Spinal cord (tissue), 9 donors: ENCODE measurements at regions not wholly inside any gene's neighbourhood (a gene's known extent, or its start where the extent isn't known, plus 50 kb on each side); places are given as distances from the start of the nearest gene placed in this dataset.
A peak's percentile ranks its signal among the peaks of the same experiment; 100 is the strongest.
"Not testable (repeated sequence)": the region's sequence is repeated elsewhere in the genome, so short reads cannot be mapped to it uniquely, and the experiment has no call there.

Experiments
- DNase-seq, 6 donors: peaks; one replicate each; pipeline versions ENCODE4 v3.0.0 to v3.0.0-alpha.2; 2013 to 2015; ENCODE audit warnings: low spot score in 6 of 6, low read depth in 4 of 6
- H3K27ac ChIP-seq: one replicate; pipeline ENCODE4 v1.5.1; 2013; ENCODE audit warnings: low read depth, low read length, control low read depth
- H3K27me3 ChIP-seq: one replicate; pipeline ENCODE4 v1.6.1; 2013; ENCODE audit warnings: low read length; ENCODE audit not compliant: control insufficient read depth, insufficient read depth
- H3K36me3 ChIP-seq: one replicate; pipeline ENCODE4 v1.6.1; 2013; ENCODE audit warnings: low read length; ENCODE audit not compliant: control insufficient read depth, insufficient read depth
- H3K4me1 ChIP-seq: one replicate; pipeline ENCODE4 v1.6.1; 2013; ENCODE audit warnings: low read length; ENCODE audit not compliant: control insufficient read depth, insufficient read depth
- H3K4me3 ChIP-seq: one replicate; pipeline ENCODE4 v1.5.1; 2013; ENCODE audit warnings: low read depth, low read length, control low read depth
- H3K9me3 ChIP-seq: one replicate; pipeline ENCODE4 v1.6.1; 2013; ENCODE audit warnings: low read length; ENCODE audit not compliant: control insufficient read depth, insufficient read depth
- WGBS: methylation state at CpG from one replicate; pipeline ENCODE4 v1.1.5; 2013; ENCODE audit warnings: missing lambda C conversion rate; ENCODE audit not compliant: insufficient coverage; 5-methylcytosine and 5-hydroxymethylcytosine counted together
- donor health status: healthy.

GRCh38 chr20:56920041-56920440 is 290.9 kb downstream of the TFAP2C start:
- not testable (repeated sequence) for DNase-seq, H3K9me3 ChIP-seq, H3K36me3 ChIP-seq, H3K4me1 ChIP-seq, H3K27ac ChIP-seq, H3K4me3 ChIP-seq
- H3K27me3 ChIP-seq: peaks cover 38% of the 10 kb centered on the region
- WGBS: no CpG with 5 or more reads among the region's 4 CpGs

DNA sequence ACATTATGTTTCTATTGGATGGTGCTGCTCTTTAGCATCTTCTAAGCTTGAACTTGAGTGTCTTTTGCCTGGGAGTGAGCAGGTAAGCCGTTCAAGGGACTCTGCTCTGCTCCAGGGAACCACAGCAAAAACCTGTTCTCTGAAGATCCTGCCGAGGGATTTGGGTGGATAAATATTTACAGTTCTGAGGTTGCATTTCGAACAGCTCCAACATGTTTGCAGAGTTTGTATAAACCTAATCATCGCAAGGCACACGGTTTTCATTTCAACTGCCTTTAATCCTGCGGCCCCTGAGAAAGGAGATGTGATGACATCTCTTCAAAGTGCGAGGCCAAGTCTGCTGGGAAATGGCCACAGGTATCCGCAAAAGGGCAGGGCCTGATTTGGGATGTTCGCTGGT is 293.4 kb downstream of the TFAP2C start:
- Histone ChIP-seq H3K27me3 (peaks cover 59% of the 10 kb centered on the region), H3K36me3 (no peaks in the 10 kb centered on the region), H3K4me1 (peaks cover 14% of the 10 kb centered on the region), H3K4me3 (no peak overlapping the region), H3K27ac (no peak overlapping the region), H3K9me3 (no peaks in the 10 kb centered on the region)
- DNase-seq: no peak
- 78% methylated on average over 7 of the region's 9 CpGs for WGBS

GRCh38 chr20:56924292-56925081 is 295.4 kb downstream of the TFAP2C start:
- Histone ChIP-seq H3K27me3 (peaks cover 74% of the 10 kb centered on the region), H3K4me3 (no peak overlapping the region), H3K36me3 (no peaks in the 10 kb centered on the region), H3K4me1 (peaks cover 14% of the 10 kb centered on the region), H3K9me3 (no peaks in the 10 kb centered on the region), H3K27ac (no peak overlapping the region)
- WGBS: 8% methylated on average over 23 of the region's 34 CpGs
- peak in 2 of 6 donors; percentile 13 to 53 for DNase-seq

DNA sequence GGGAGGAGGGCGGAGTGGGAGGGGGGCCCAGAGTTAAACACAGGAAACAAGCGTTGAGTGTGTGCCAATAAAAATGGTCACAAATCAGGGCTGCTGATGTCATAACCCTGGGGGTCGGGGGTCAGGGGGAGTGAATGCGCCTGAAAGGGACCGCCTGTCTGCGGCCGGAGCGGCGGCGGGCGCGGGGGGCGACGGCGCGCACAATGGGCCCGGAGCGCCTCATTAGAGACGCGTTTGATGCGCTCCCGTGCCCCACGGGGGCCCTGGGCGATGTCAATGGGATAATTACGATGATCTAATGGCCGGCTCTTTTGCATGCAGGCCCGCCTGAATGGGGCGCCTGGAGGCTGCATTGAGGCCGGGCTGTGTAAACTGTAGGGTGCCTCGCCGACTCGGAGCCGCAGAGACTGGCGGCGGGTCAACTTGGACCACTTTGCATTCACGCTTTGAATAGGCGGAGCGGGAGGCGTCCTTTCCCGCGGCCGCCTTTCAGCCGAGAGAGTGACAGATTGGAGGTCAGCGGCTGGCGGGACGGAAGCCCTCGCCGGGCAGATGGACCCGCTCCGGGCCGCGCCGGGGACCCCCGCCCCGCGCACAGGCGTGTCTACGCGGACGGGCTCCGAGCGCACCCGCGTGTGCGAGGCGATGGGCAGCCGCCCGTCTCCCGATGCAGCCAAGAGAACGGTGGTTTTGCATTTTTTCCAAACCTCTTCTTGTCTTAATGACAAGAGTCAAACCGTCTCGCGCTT is 296.1 kb downstream of the TFAP2C start:
- DNase-seq: peak in 3 of 6 donors; percentile 15 to 90 (median 87)
- Histone ChIP-seq H3K27ac (no peak overlapping the region), H3K4me3 (peak overlapping the region; percentile 35), H3K4me1 (peaks cover 14% of the 10 kb centered on the region), H3K27me3 (peaks cover 82% of the 10 kb centered on the region), H3K36me3 (no peaks in the 10 kb centered on the region), H3K9me3 (no peaks in the 10 kb centered on the region)
- under 1% methylated on average over 70 of the region's 73 CpGs for WGBS

- H3K27me3 ChIP-seq: peaks cover 87% of the 10 kb centered on the region
- no peaks in the 10 kb centered on the region for H3K36me3 ChIP-seq
- no CpG with 5 or more reads among the region's 17 CpGs for WGBS
- peak in 1 of 6 donors; percentile 69 for DNase-seq
- H3K27ac ChIP-seq: no peak overlapping the region
- peak overlapping the region; percentile 7 for H3K4me3 ChIP-seq
- H3K4me1 ChIP-seq: peaks cover 14% of the 10 kb centered on the region
- H3K9me3 ChIP-seq: no peaks in the 10 kb centered on the region
Measured at GRCh38 chr20:56925831-56926170, 296.7 kb downstream of the TFAP2C start.

GRCh38 chr20:56926501-56926900 is 297.4 kb downstream of the TFAP2C start:
- H3K27ac ChIP-seq: no peak overlapping the region
- H3K27me3 ChIP-seq: peaks cover 88% of the 10 kb centered on the region
- no peak for DNase-seq
- H3K36me3 ChIP-seq: no peaks in the 10 kb centered on the region
- H3K4me3 ChIP-seq: no peak overlapping the region
- H3K4me1 ChIP-seq: peaks cover 14% of the 10 kb centered on the region
- H3K9me3 ChIP-seq: no peaks in the 10 kb centered on the region
- whole genome bisulfite sequencing: no CpG with 5 or more reads among the region's 2 CpGs

- DNase-seq: no peak
- H3K27me3 ChIP-seq: peaks cover 82% of the 10 kb centered on the region
- WGBS: 59% methylated on average over 5 of the region's 8 CpGs
- no peak overlapping the region for H3K4me3 ChIP-seq
- H3K9me3 ChIP-seq: no peaks in the 10 kb centered on the region
- peaks cover 14% of the 10 kb centered on the region for H3K4me1 ChIP-seq
- no peaks in the 10 kb centered on the region for H3K36me3 ChIP-seq
- H3K27ac ChIP-seq: no peak overlapping the region
Measured at GRCh38 chr20:56927127-56927526, 298.0 kb downstream of the TFAP2C start.

DNA sequence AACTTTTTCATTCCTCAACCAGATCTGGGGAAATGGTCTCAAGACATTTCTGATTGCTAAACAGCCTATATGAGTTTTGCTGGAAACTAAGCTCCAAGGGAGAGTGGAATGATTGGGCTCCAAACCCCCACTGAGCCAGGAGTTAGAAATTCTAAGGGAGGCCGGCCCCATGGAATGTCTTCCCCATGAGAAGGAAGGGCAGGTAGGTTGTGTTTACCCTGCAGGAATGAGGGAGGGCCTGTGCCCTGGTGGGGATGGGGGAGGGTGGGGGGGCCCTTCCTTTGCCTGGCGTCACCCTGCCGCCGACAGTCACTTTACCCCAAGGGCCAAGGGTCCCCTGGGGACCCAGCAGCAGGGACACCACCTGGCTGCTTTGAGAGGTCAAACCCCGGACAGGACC is 298.9 kb downstream of the TFAP2C start:
- no peak overlapping the region for H3K27ac ChIP-seq
- H3K9me3 ChIP-seq: no peaks in the 10 kb centered on the region
- peaks cover 14% of the 10 kb centered on the region for H3K4me1 ChIP-seq
- peaks cover 77% of the 10 kb centered on the region for H3K27me3 ChIP-seq
- H3K4me3 ChIP-seq: no peak overlapping the region
- no peaks in the 10 kb centered on the region for H3K36me3 ChIP-seq
- DNase-seq: no peak
- 19% methylated on average over 5 of the region's 5 CpGs for WGBS

- WGBS: 30% methylated on average over 5 of the region's 7 CpGs
- Histone ChIP-seq H3K27ac (no peak overlapping the region), H3K4me3 (no peak overlapping the region), H3K27me3 (peaks cover 62% of the 10 kb centered on the region), H3K36me3 (no peaks in the 10 kb centered on the region), H3K4me1 (peaks cover 14% of the 10 kb centered on the region), H3K9me3 (no peaks in the 10 kb centered on the region)
- DNase-seq: no peak
Measured at GRCh38 chr20:56929606-56930005, 300.5 kb downstream of the TFAP2C start.

- H3K4me3 ChIP-seq: no peak overlapping the region
- no peak overlapping the region for H3K27ac ChIP-seq
- no peak for DNase-seq
- H3K4me1 ChIP-seq: peaks cover 1% of the 10 kb centered on the region
- no peaks in the 10 kb centered on the region for H3K36me3 ChIP-seq
- no peaks in the 10 kb centered on the region for H3K9me3 ChIP-seq
- WGBS: 82% methylated on average over 4 of the region's 6 CpGs
- H3K27me3 ChIP-seq: peaks cover 50% of the 10 kb centered on the region
Measured at GRCh38 chr20:56930876-56931275, 301.8 kb downstream of the TFAP2C start.
